OCI-LY1 (cell line): ENCODE measurements at regions not wholly inside any gene's neighbourhood (a gene's known extent, or its start where the extent isn't known, plus 50 kb on each side); places are given as distances from the start of the nearest gene placed in this dataset.

Experiments
- H2AFZ ChIP-seq: fragments of 200-600 bp; sonication (generic), shearing (Covaris generic); 2 replicates; pipeline ENCODE4 v1.6.0; 2014; ENCODE audit warnings: antibody characterized with exemption, mild to moderate bottlenecking, low read length
- H3F3A ChIP-seq: fragments of 200-600 bp; sonication (generic), shearing (Covaris generic); 2 replicates; pipeline ENCODE4 v1.6.0; 2014; ENCODE audit warnings: mild to moderate bottlenecking, antibody characterized with exemption, low read length, moderate library complexity; ENCODE audit not compliant: insufficient read depth
- H3K27ac ChIP-seq: fragments of 200-600 bp; sonication (generic); 2 replicates; pipeline ENCODE4 v1.5.1; 2014; ENCODE audit warnings: low read length, mixed run types, mild to moderate bottlenecking, low read depth; ENCODE audit not compliant: poor library complexity, severe bottlenecking
- H3K27me3 ChIP-seq: fragments of 200-600 bp; sonication (generic); 2 replicates; pipeline ENCODE4 v1.6.0; 2014; ENCODE audit warnings: antibody characterized with exemption, mild to moderate bottlenecking, low read length, moderate library complexity; ENCODE audit not compliant: insufficient read depth
- H3K36me3 ChIP-seq: fragments of 200-600 bp; sonication (generic); 2 replicates; pipeline ENCODE4 v1.6.1; 2014; ENCODE audit warnings: mild to moderate bottlenecking, antibody characterized with exemption, low read length, moderate library complexity, mixed read lengths; ENCODE audit not compliant: insufficient read depth
- H3K4me1 ChIP-seq: fragments of 200-600 bp; sonication (generic); 2 replicates; pipeline ENCODE4 v1.5.1; 2014; ENCODE audit warnings: mild to moderate bottlenecking, low read length, moderate library complexity; ENCODE audit not compliant: insufficient read depth, severe bottlenecking
- H3K4me2 ChIP-seq: fragments of 200-600 bp; sonication (generic), shearing (Covaris generic); 2 replicates; pipeline ENCODE4 v1.6.1; 2014; ENCODE audit warnings: low read length
- H3K4me3 ChIP-seq: fragments of 200-600 bp; sonication (generic); 2 replicates; pipeline ENCODE4 v1.5.1; 2014; ENCODE audit warnings: low read length, low read depth, mild to moderate bottlenecking, mixed read lengths; ENCODE audit not compliant: poor library complexity, severe bottlenecking
- H3K79me2 ChIP-seq: fragments of 200-600 bp; shearing (Covaris generic); 2 replicates; pipeline ENCODE4 v1.6.1; 2016; ENCODE audit warnings: mixed run types, low read length, mixed read lengths; ENCODE audit not compliant: insufficient read depth
- H3K9ac ChIP-seq: fragments of 200-600 bp; sonication (generic), shearing (Covaris generic); 2 replicates; pipeline ENCODE4 v1.6.1; 2014; ENCODE audit warnings: mild to moderate bottlenecking, low read length, mixed read lengths
- H3K9me2 ChIP-seq: fragments of 200-600 bp; sonication (generic), shearing (Covaris generic); 2 replicates; pipeline ENCODE4 v1.6.1; 2014; ENCODE audit warnings: low read depth, mild to moderate bottlenecking, low read length, mixed read lengths
- H3K9me3 ChIP-seq: fragments of 200-600 bp; shearing (Covaris generic); 2 replicates; pipeline ENCODE4 v1.6.1; 2014; ENCODE audit warnings: low read length, mixed read lengths
- H4K20me1 ChIP-seq: fragments of 200-600 bp; sonication (generic), shearing (Covaris generic); 2 replicates; pipeline ENCODE4 v1.6.0; 2016; ENCODE audit warnings: mild to moderate bottlenecking, low read length; ENCODE audit not compliant: insufficient read depth
- CTCF ChIP-seq: fragments of 200-600 bp; sonication (generic), shearing (Covaris generic); IDR thresholded peaks from 2 replicates; pipeline ENCODE4 v1.5.1; 2017; ENCODE audit warnings: mild to moderate bottlenecking, antibody characterized with exemption, low read length, moderate library complexity, mixed read lengths
- EZH2 ChIP-seq: fragments of 200-600 bp; sonication (generic), shearing (Covaris generic); IDR thresholded peaks from 2 replicates; pipeline ENCODE4 v1.8.0; 2017; ENCODE audit warnings: borderline replicate concordance, mixed run types, mild to moderate bottlenecking, antibody characterized with exemption, low read length, moderate library complexity, mixed read lengths

- no peak for TF ChIP-seq EZH2
- no peak for TF ChIP-seq CTCF
- no peak overlapping the region for H3K27ac ChIP-seq
- no peaks in the 10 kb centered on the region for H3K9me2 ChIP-seq
These were observed 1008.1 kb upstream of the TENM3 start for GRCh38 chr4:181234951-181235680.

GRCh38 chr4:181245326-181245725, 997.9 kb upstream of the TENM3 start:
- no peak for TF ChIP-seq EZH2
- no peak for TF ChIP-seq CTCF
- Histone ChIP-seq H3F3A (no peaks in the 10 kb centered on the region), H3K79me2 (no peaks in the 10 kb centered on the region), H4K20me1 (no peaks in the 10 kb centered on the region), H3K27ac (no peak overlapping the region), H3K9me3 (no peaks in the 10 kb centered on the region), H3K4me1 (no peaks in the 10 kb centered on the region), H3K9ac (no peak overlapping the region), H2AFZ (no peak overlapping the region), H3K36me3 (no peaks in the 10 kb centered on the region), H3K4me2 (no peak overlapping the region), H3K27me3 (no peaks in the 10 kb centered on the region), H3K4me3 (no peak overlapping the region), H3K9me2 (no peaks in the 10 kb centered on the region)

More at GRCh38 chr4:181234951-181235680, 1008.1 kb upstream of the TENM3 start:
- no peak overlapping the region for H2AFZ ChIP-seq
- no peaks in the 10 kb centered on the region for H3K79me2 ChIP-seq
- no peak overlapping the region for H3K4me2 ChIP-seq
- no peaks in the 10 kb centered on the region for H3K4me1 ChIP-seq
- H3K27me3 ChIP-seq = no peaks in the 10 kb centered on the region
- H3F3A ChIP-seq = no peaks in the 10 kb centered on the region
- H3K9me3 ChIP-seq = no peaks in the 10 kb centered on the region
- no peak overlapping the region for H3K4me3 ChIP-seq
- no peaks in the 10 kb centered on the region for H3K36me3 ChIP-seq
- no peaks in the 10 kb centered on the region for H4K20me1 ChIP-seq
- H3K9ac ChIP-seq = no peak overlapping the region

- no peak for TF ChIP-seq CTCF
- no peak for TF ChIP-seq EZH2
- Histone ChIP-seq H3K27me3 (no peaks in the 10 kb centered on the region), H3K9me3 (no peaks in the 10 kb centered on the region), H3K36me3 (no peaks in the 10 kb centered on the region), H3F3A (no peaks in the 10 kb centered on the region), H3K4me2 (no peak overlapping the region), H2AFZ (no peak overlapping the region), H3K4me1 (no peaks in the 10 kb centered on the region), H3K79me2 (no peaks in the 10 kb centered on the region), H3K9ac (no peak overlapping the region), H3K9me2 (no peaks in the 10 kb centered on the region), H3K27ac (no peak overlapping the region), H3K4me3 (no peak overlapping the region), H4K20me1 (no peaks in the 10 kb centered on the region)
These were observed 994.2 kb upstream of the TENM3 start for GRCh38 chr4:181249031-181249430.
